Esophagus squamous epithelium (tissue), 4 donors: ENCODE measurements at regions not wholly inside any gene's neighbourhood (a gene's known extent, or its start where the extent isn't known, plus 50 kb on each side); places are given as distances from the start of the nearest gene placed in this dataset.

Experiments
- CTCF ChIP-seq, 6 experiments: fragments of 450-650 bp in 4 of 6; fragments of 200-600 bp in 2 of 6; sonication (generic) in 2 of 6; IDR thresholded peaks; one replicate each; pipeline ENCODE4 v1.5.1; 2016 to 2019; ENCODE audit warnings: antibody characterized with exemption in 6 of 6, mild to moderate bottlenecking in 4 of 6, moderate library complexity in 4 of 6
- POLR2A ChIP-seq, 4 donors: fragments of 450-650 bp; IDR thresholded peaks; one replicate each; pipeline ENCODE4 v1.6.1; 2017; ENCODE audit warnings: antibody characterized with exemption in 4 of 4, mild to moderate bottlenecking in 4 of 4, moderate library complexity in 3 of 4

- TF ChIP-seq CTCF (IDR thresholded peaks at IDR 0.05) (no peak), POLR2A (IDR thresholded peaks at IDR 0.05) (no peak)
These were observed 146.3 kb downstream of the DMAC1 start for GRCh38 chr9:7653262-7653661.
